Activated T-helper 9 cell treated with anti-CD3 and anti-CD28 coated beads, Interleukin-2, amount 50 U/mL, for 16 hours (primary cell): ENCODE measurements at regions not wholly inside any gene's neighbourhood (a gene's known extent, or its start where the extent isn't known, plus 50 kb on each side); places are given as distances from the start of the nearest gene placed in this dataset.

Experiments
- DNase-seq: peaks from one replicate; pipeline ENCODE4 v3.0.0-alpha.2; 2020; ENCODE audit warnings: low read depth

GRCh38 chr9:91071184-91071990 lies 269.8 kb downstream of the SYK start:
- DNase-seq = peak; percentile 46

GRCh38 chr9:91073049-91073810 lies 271.6 kb downstream of the SYK start:
- no peak for DNase-seq

- DNase-seq = no peak
Measured at GRCh38 chr9:91073811-91074771, 272.5 kb downstream of the SYK start.

- no peak for DNase-seq
Measured at GRCh38 chr9:91074866-91075265, 273.2 kb downstream of the SYK start.

- DNase-seq = no peak
Measured at GRCh38 chr9:91075279-91075678, 273.7 kb downstream of the SYK start.

GRCh38 chr9:91077624-91078368 lies 276.2 kb downstream of the SYK start:
- DNase-seq = no peak

GRCh38 chr9:91078369-91078695 lies 276.7 kb downstream of the SYK start:
- DNase-seq = no peak

- DNase-seq = no peak
Measured at GRCh38 chr9:91082731-91083130, 279.0 kb downstream of the AUH start.

GRCh38 chr9:91084896-91085516 lies 276.7 kb downstream of the AUH start:
- DNase-seq = no peak

- DNase-seq = no peak
Measured at GRCh38 chr9:91085517-91086291, 276.0 kb downstream of the AUH start.

- DNase-seq = no peak
Measured at GRCh38 chr9:91086657-91087461, 274.9 kb downstream of the AUH start.

GRCh38 chr9:91087462-91087759 lies 274.3 kb downstream of the AUH start:
- no peak for DNase-seq

- no peak for DNase-seq
Measured at GRCh38 chr9:91089405-91090129, 272.2 kb downstream of the AUH start.

- no peak for DNase-seq
Measured at GRCh38 chr9:91090130-91090410, 271.6 kb downstream of the AUH start.

- DNase-seq = no peak
Measured at GRCh38 chr9:91092214-91092613, 269.5 kb downstream of the AUH start.

GRCh38 chr9:91094324-91095088 lies 267.2 kb downstream of the AUH start:
- DNase-seq = no peak

GRCh38 chr9:91098203-91098850 lies 263.4 kb downstream of the AUH start:
- DNase-seq = no peak

- no peak for DNase-seq
Measured at GRCh38 chr9:91099436-91099835, 262.3 kb downstream of the AUH start.
